ENCODE measurements at regions not wholly inside any gene's neighbourhood (a gene's known extent, or its start where the extent isn't known, plus 50 kb on each side); places are given as distances from the start of the nearest gene placed in this dataset.

- Mint-ChIP-seq H3K36me3 (ENCODE audit: insufficient read depth) (no peaks in the 10 kb centered on the region), H3K27me3 (ENCODE audit: low read depth) (no peaks in the 10 kb centered on the region), H3K4me3 (no peak overlapping the region), H3K9me3 (peaks cover 5% of the 10 kb centered on the region), H3K4me1 (ENCODE audit: low read depth) (no peaks in the 10 kb centered on the region)
- DNase-seq (no peak), ATAC-seq (no peak)
Observed at GRCh38 chr4:37000281-37000680, 244.3 kb upstream of the NWD2 start.

- no peaks in the 10 kb centered on the region for H3K36me3 Mint-ChIP-seq (ENCODE audit: insufficient read depth)
- DNase-seq (no peak), ATAC-seq (no peak)
- no peaks in the 10 kb centered on the region for H3K4me1 Mint-ChIP-seq (ENCODE audit: low read depth)
- no peaks in the 10 kb centered on the region for H3K27me3 Mint-ChIP-seq (ENCODE audit: low read depth)
- H3K9me3 Mint-ChIP-seq: peaks cover 5% of the 10 kb centered on the region
- no peak overlapping the region for H3K4me3 Mint-ChIP-seq
Observed at GRCh38 chr4:37001688-37002436, 242.7 kb upstream of the NWD2 start.

GRCh38 chr4:37002625-37003024 is 241.9 kb upstream of the NWD2 start:
- Mint-ChIP-seq H3K4me1 (ENCODE audit: low read depth) (no peaks in the 10 kb centered on the region), H3K4me3 (no peak overlapping the region), H3K36me3 (ENCODE audit: insufficient read depth) (no peaks in the 10 kb centered on the region), H3K27me3 (ENCODE audit: low read depth) (no peaks in the 10 kb centered on the region), H3K9me3 (peaks cover 5% of the 10 kb centered on the region)
- DNase-seq (no peak), ATAC-seq (no peak)

- DNase-seq: no peak
- Mint-ChIP-seq H3K9me3 (peaks cover 6% of the 10 kb centered on the region), H3K36me3 (ENCODE audit: insufficient read depth) (no peaks in the 10 kb centered on the region), H3K27me3 (ENCODE audit: low read depth) (no peaks in the 10 kb centered on the region), H3K4me1 (ENCODE audit: low read depth) (no peaks in the 10 kb centered on the region), H3K4me3 (no peak overlapping the region)
- no peak for ATAC-seq
Observed at GRCh38 chr4:37008199-37008598, 236.3 kb upstream of the NWD2 start.

- no peak for ATAC-seq
- H3K36me3 Mint-ChIP-seq (ENCODE audit: insufficient read depth): no peaks in the 10 kb centered on the region
- no peaks in the 10 kb centered on the region for H3K27me3 Mint-ChIP-seq (ENCODE audit: low read depth)
- H3K9me3 Mint-ChIP-seq: peaks cover 6% of the 10 kb centered on the region
- DNase-seq: no peak
- no peaks in the 10 kb centered on the region for H3K4me1 Mint-ChIP-seq (ENCODE audit: low read depth)
- no peak overlapping the region for H3K4me3 Mint-ChIP-seq
Observed at GRCh38 chr4:37014584-37014983, 230.0 kb upstream of the NWD2 start.

- H3K27me3 Mint-ChIP-seq (ENCODE audit: low read depth): no peaks in the 10 kb centered on the region
- no peak overlapping the region for H3K4me3 Mint-ChIP-seq
- no peak for ATAC-seq
- no peaks in the 10 kb centered on the region for H3K36me3 Mint-ChIP-seq (ENCODE audit: insufficient read depth)
- DNase-seq: no peak
- H3K4me1 Mint-ChIP-seq (ENCODE audit: low read depth): no peaks in the 10 kb centered on the region
- H3K9me3 Mint-ChIP-seq: peaks cover 6% of the 10 kb centered on the region
Observed at GRCh38 chr4:37015391-37015790, 229.2 kb upstream of the NWD2 start.

GRCh38 chr4:37023504-37023903 is 221.0 kb upstream of the NWD2 start:
- Mint-ChIP-seq H3K36me3 (ENCODE audit: insufficient read depth) (no peaks in the 10 kb centered on the region), H3K9me3 (no peaks in the 10 kb centered on the region), H3K27me3 (ENCODE audit: low read depth) (no peaks in the 10 kb centered on the region), H3K4me3 (no peak overlapping the region), H3K4me1 (ENCODE audit: low read depth) (no peaks in the 10 kb centered on the region)
- ATAC-seq: no peak
- DNase-seq: no peak

GRCh38 chr4:37023996-37024395 is 220.5 kb upstream of the NWD2 start:
- no peak for ATAC-seq
- Mint-ChIP-seq H3K36me3 (ENCODE audit: insufficient read depth) (no peaks in the 10 kb centered on the region), H3K4me3 (no peak overlapping the region), H3K4me1 (ENCODE audit: low read depth) (no peaks in the 10 kb centered on the region), H3K27me3 (ENCODE audit: low read depth) (no peaks in the 10 kb centered on the region), H3K9me3 (no peaks in the 10 kb centered on the region)
- DNase-seq: no peak

- ATAC-seq: no peak
- no peaks in the 10 kb centered on the region for H3K4me1 Mint-ChIP-seq (ENCODE audit: low read depth)
- no peak for DNase-seq
- H3K4me3 Mint-ChIP-seq: no peak overlapping the region
- peaks cover 3% of the 10 kb centered on the region for H3K9me3 Mint-ChIP-seq
- H3K36me3 Mint-ChIP-seq (ENCODE audit: insufficient read depth): no peaks in the 10 kb centered on the region
- no peaks in the 10 kb centered on the region for H3K27me3 Mint-ChIP-seq (ENCODE audit: low read depth)
Observed at GRCh38 chr4:37040816-37041215, 203.7 kb upstream of the NWD2 start.

GRCh38 chr4:37043342-37043741 is 201.2 kb upstream of the NWD2 start:
- Mint-ChIP-seq H3K4me1 (ENCODE audit: low read depth) (no peaks in the 10 kb centered on the region), H3K9me3 (peaks cover 3% of the 10 kb centered on the region), H3K36me3 (ENCODE audit: insufficient read depth) (no peaks in the 10 kb centered on the region), H3K27me3 (ENCODE audit: low read depth) (peaks cover 2% of the 10 kb centered on the region), H3K4me3 (no peak overlapping the region)
- no peak for DNase-seq
- no peak for ATAC-seq

GRCh38 chr4:37051111-37051510 is 193.4 kb upstream of the NWD2 start:
- Mint-ChIP-seq H3K9me3 (no peaks in the 10 kb centered on the region), H3K4me3 (no peak overlapping the region), H3K4me1 (ENCODE audit: low read depth) (no peaks in the 10 kb centered on the region), H3K27me3 (ENCODE audit: low read depth) (peaks cover 2% of the 10 kb centered on the region), H3K36me3 (ENCODE audit: insufficient read depth) (no peaks in the 10 kb centered on the region)
- DNase-seq: no peak
- ATAC-seq: no peak

GRCh38 chr4:37051866-37052265 is 192.7 kb upstream of the NWD2 start:
- H3K4me3 Mint-ChIP-seq: no peak overlapping the region
- H3K27me3 Mint-ChIP-seq (ENCODE audit: low read depth): peaks cover 2% of the 10 kb centered on the region
- no peaks in the 10 kb centered on the region for H3K36me3 Mint-ChIP-seq (ENCODE audit: insufficient read depth)
- ATAC-seq (no peak), DNase-seq (no peak)
- H3K4me1 Mint-ChIP-seq (ENCODE audit: low read depth): no peaks in the 10 kb centered on the region
- no peaks in the 10 kb centered on the region for H3K9me3 Mint-ChIP-seq

- Mint-ChIP-seq H3K4me1 (ENCODE audit: low read depth) (no peaks in the 10 kb centered on the region), H3K27me3 (ENCODE audit: low read depth) (no peaks in the 10 kb centered on the region), H3K36me3 (ENCODE audit: insufficient read depth) (no peaks in the 10 kb centered on the region), H3K4me3 (no peak overlapping the region), H3K9me3 (no peaks in the 10 kb centered on the region)
- ATAC-seq (no peak), DNase-seq (no peak)
Observed at GRCh38 chr4:37054531-37055077, 189.9 kb upstream of the NWD2 start.

- DNase-seq (no peak), ATAC-seq (no peak)
- Mint-ChIP-seq H3K4me3 (no peak overlapping the region), H3K9me3 (no peaks in the 10 kb centered on the region), H3K36me3 (ENCODE audit: insufficient read depth) (no peaks in the 10 kb centered on the region), H3K4me1 (ENCODE audit: low read depth) (no peaks in the 10 kb centered on the region), H3K27me3 (ENCODE audit: low read depth) (no peaks in the 10 kb centered on the region)
Observed at GRCh38 chr4:37058826-37059225, 185.7 kb upstream of the NWD2 start.

- DNase-seq (no peak), ATAC-seq (no peak)
- H3K4me3 Mint-ChIP-seq: no peak overlapping the region
- no peaks in the 10 kb centered on the region for H3K4me1 Mint-ChIP-seq (ENCODE audit: low read depth)
- H3K36me3 Mint-ChIP-seq (ENCODE audit: insufficient read depth): no peaks in the 10 kb centered on the region
- no peaks in the 10 kb centered on the region for H3K9me3 Mint-ChIP-seq
- no peaks in the 10 kb centered on the region for H3K27me3 Mint-ChIP-seq (ENCODE audit: low read depth)
Observed at GRCh38 chr4:37066159-37066558, 178.4 kb upstream of the NWD2 start.

All from activated T-cell treated with anti-CD3 and anti-CD28 coated beads, Interleukin-2, amount 50 U/mL, for 4 hours (primary cell).